Panc1 (cell line): ENCODE measurements at regions not wholly inside any gene's neighbourhood (a gene's known extent, or its start where the extent isn't known, plus 50 kb on each side); places are given as distances from the start of the nearest gene placed in this dataset.

Source experiments
- ATAC-seq: fragments of 200-7000 bp; cut with Tn5 transposase; 2 replicates; pipeline ENCODE4 v1.9.1; 2020; ENCODE audit warnings: mild to moderate bottlenecking, moderate library complexity
- BruUV-seq: library from RNA; stranded (reverse); fragments of 400-500 nt; replicated peaks from 2 replicates; lab custom pipeline; 2021; lab: Mats Ljungman, UMichigan
- CTCF ChIA-PET: fragments of 300-600 bp; sonication (Branson Sonifier 250); formaldehyde crosslinking; loops from one replicate; lab custom pipeline; 2022; ENCODE audit warnings: antibody characterized with exemption; lab: Charles Lee
- POLR2A ChIA-PET: fragments of 300-600 bp; sonication (Branson Sonifier 250); formaldehyde crosslinking; loops from one replicate; lab custom pipeline; 2022; ENCODE audit warnings: antibody characterized with exemption; lab: Charles Lee
- DNase-seq: peaks from one replicate; pipeline ENCODE4 v3.0.0-alpha.2; 2010; ENCODE audit warnings: low read depth, low spot score
- H3K27ac ChIP-seq: 2 replicates; pipeline ENCODE4 v1.5.1; 2011; ENCODE audit warnings: mild to moderate bottlenecking, low read length, inconsistent platforms
- H3K27me3 ChIP-seq: fragments of 200-500 bp; sonication (Bioruptor generic); 2 replicates; pipeline ENCODE4 v1.6.0; 2014; ENCODE audit warnings: low read length, inconsistent platforms; ENCODE audit not compliant: control insufficient read depth, insufficient read depth
- H3K36me3 ChIP-seq: fragments of 200-500 bp; sonication (Bioruptor generic); 2 replicates; pipeline ENCODE4 v1.5.1; 2014; ENCODE audit warnings: inconsistent platforms, mild to moderate bottlenecking, low read length, moderate library complexity; ENCODE audit not compliant: control insufficient read depth, insufficient read depth
- H3K4me1 ChIP-seq: 2 replicates; pipeline ENCODE4 v1.5.1; 2011; ENCODE audit warnings: inconsistent platforms, mild to moderate bottlenecking, low read length, moderate library complexity; ENCODE audit not compliant: control insufficient read depth, insufficient read depth
- H3K4me3 ChIP-seq, 2 experiments: 2 replicates each; pipeline ENCODE4 v1.5.1; 2011 to 2012; ENCODE audit warnings: low read depth in 2 of 2, low read length in 2 of 2, mild to moderate bottlenecking in 2 of 2, inconsistent platforms in 1 of 2, moderate library complexity in 1 of 2
- H3K9me3 ChIP-seq: fragments of 200-500 bp; sonication (Bioruptor generic); 2 replicates; pipeline ENCODE4 v1.5.1; 2014; ENCODE audit warnings: low read depth, mild to moderate bottlenecking, inconsistent platforms, low read length, moderate library complexity; ENCODE audit not compliant: control insufficient read depth, insufficient read depth
- CTCF ChIP-seq: fragments of 450-650 bp; IDR thresholded peaks from 2 replicates; pipeline ENCODE4 v1.5.1; 2017; ENCODE audit warnings: mild to moderate bottlenecking
- POLR2AphosphoS5 ChIP-seq: IDR thresholded peaks from 2 replicates; pipeline ENCODE4 v1.6.1; 2012; ENCODE audit warnings: mild to moderate bottlenecking, low read depth, low read length, moderate library complexity
- REST ChIP-seq, 2 experiments: IDR thresholded peaks; 2 replicates each; pipeline ENCODE4 v1.6.1; 2011 to 2012; ENCODE audit warnings: low read depth in 2 of 2, control low read depth in 1 of 2, low read length in 1 of 2, mild to moderate bottlenecking in 1 of 2, moderate library complexity in 1 of 2; ENCODE audit not compliant: insufficient read depth in 1 of 2
- SIN3A ChIP-seq: IDR thresholded peaks from 2 replicates; pipeline ENCODE4 v1.6.1; 2012; ENCODE audit warnings: low read depth, mild to moderate bottlenecking, low read length, moderate library complexity, borderline replicate concordance; ENCODE audit not compliant: insufficient read depth
- TCF7L2 ChIP-seq: IDR thresholded peaks from 2 replicates; pipeline ENCODE4 v1.6.1; 2011; ENCODE audit warnings: mild to moderate bottlenecking, low read depth, low read length, inconsistent platforms
- in situ Hi-C: cut with HindIII; loops from 2 replicates; pipeline ENCODE4 v1.10.0; 2016; ENCODE audit warnings: low sequenced_read_pairs, low pct_unique_long_range_greater_than_20kb
- intact Hi-C: fragments of 100-400 bp; cut with micrococcal nuclease; formaldehyde crosslinking; loops from one replicate; pipeline ENCODE4 v1.10.0; 2022; ENCODE audit not compliant: unreplicated experiment

GRCh38 chr5:73290242-73290641 lies 117.2 kb downstream of the TMEM174 start:
- no peak for ATAC-seq
- CTCF ChIA-PET: no interaction called here
- no peaks in the 10 kb centered on the region for H3K27me3 ChIP-seq

DNA sequence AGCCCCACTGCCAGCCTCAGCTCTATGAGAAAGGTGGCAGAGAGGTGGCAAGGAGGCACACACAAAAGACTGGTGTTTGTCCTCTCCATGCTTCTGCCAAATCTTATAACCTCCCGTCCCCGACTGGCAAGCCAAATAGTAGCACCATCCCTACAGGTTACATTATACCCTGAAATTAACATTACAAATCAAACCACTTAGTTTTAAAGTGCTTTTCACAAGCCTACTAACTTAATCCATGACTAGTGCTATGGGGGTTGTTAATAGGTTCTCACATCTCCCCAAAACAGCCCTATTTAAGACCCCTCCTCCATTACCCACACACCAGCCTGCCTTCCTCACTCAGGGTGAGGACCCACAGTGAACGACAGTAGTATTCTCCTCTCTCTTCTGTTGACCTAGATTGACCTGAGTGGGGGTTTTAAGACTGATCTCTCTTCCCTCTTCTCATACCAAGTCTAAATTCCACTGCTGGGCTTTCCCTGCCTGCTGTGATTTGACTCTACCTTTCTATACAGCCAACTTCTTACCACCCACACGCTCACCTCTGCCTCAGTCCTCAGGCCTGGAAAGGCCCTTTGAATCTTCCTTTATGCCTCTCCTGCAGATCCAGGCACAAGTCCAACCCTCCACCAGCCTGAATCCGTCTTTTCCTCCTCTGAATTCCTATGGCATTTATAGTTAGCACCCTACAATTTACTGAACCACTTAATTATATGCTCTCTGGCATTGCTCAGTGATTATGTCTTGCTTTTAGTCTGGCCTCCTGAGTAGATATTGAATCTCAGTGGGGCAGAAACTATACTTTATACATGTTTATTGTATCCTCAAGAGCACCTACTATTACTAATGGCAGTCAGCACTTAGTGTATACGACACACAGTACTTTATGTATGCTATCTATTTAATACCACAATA lies 116.1 kb downstream of the TMEM174 start:
- no peak for ATAC-seq
- Histone ChIP-seq H3K27me3 (no peaks in the 10 kb centered on the region), H3K27ac (no peak overlapping the region), H3K36me3 (no peaks in the 10 kb centered on the region), H3K4me3 (no peak overlapping the region), H3K4me1 (no peaks in the 10 kb centered on the region), H3K9me3 (no peaks in the 10 kb centered on the region)
- no peak for DNase-seq
- TF ChIP-seq TCF7L2: no peak
- BruUV-seq: no TSS peak
- POLR2A ChIA-PET: no interaction called here
- intact Hi-C loops (no loop called here), in situ Hi-C loops (no loop called here)
- CTCF ChIA-PET: no interaction called here

More at GRCh38 chr5:73290242-73290641, 117.2 kb downstream of the TMEM174 start:
- DNase-seq: no peak
- POLR2A ChIA-PET: no interaction called here
- BruUV-seq: no TSS peak
- TF ChIP-seq POLR2AphosphoS5: no peak
- Histone ChIP-seq H3K27ac (no peak overlapping the region), H3K4me1 (no peaks in the 10 kb centered on the region), H3K4me3 (no peak overlapping the region), H3K36me3 (no peaks in the 10 kb centered on the region), H3K9me3 (no peaks in the 10 kb centered on the region)
- intact Hi-C loops (no loop called here), in situ Hi-C loops (no loop called here)

DNA sequence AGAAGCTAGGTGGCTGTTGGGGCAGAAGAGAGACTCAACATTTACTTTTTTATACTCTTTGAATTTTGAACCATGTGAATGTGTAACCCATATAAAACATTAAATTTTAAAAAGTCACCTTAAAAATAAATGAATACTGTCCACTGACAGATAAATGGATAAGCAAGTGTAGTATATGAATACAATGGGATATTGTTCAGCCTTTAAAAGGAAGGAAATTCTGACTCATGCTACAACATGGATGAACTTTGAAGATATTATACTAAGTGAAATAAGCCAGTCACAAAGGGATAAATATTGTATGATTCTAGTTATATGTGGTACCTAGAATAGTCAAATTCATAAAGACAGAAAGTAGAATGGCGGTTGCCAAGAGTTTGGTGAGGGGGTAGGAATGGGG lies 113.9 kb downstream of the TMEM174 start:
- no peaks in the 10 kb centered on the region for H3K4me1 ChIP-seq
- ATAC-seq (no peak), DNase-seq (no peak)
- no peaks in the 10 kb centered on the region for H3K9me3 ChIP-seq
- TF ChIP-seq REST (IDR thresholded peaks at IDR 0.05; ENCODE audit: insufficient read depth in 1 of 2, low read depth in 2 of 2, low read length in 1 of 2): no peak
- POLR2A ChIA-PET: no interaction called here
- no peaks in the 10 kb centered on the region for H3K36me3 ChIP-seq
- CTCF ChIA-PET: no interaction called here
- intact Hi-C loops (no loop called here), in situ Hi-C loops (no loop called here)
- no TSS peak for BruUV-seq
- H3K4me3 ChIP-seq: no peak overlapping the region
- no peaks in the 10 kb centered on the region for H3K27me3 ChIP-seq
- no peak overlapping the region for H3K27ac ChIP-seq

DNA sequence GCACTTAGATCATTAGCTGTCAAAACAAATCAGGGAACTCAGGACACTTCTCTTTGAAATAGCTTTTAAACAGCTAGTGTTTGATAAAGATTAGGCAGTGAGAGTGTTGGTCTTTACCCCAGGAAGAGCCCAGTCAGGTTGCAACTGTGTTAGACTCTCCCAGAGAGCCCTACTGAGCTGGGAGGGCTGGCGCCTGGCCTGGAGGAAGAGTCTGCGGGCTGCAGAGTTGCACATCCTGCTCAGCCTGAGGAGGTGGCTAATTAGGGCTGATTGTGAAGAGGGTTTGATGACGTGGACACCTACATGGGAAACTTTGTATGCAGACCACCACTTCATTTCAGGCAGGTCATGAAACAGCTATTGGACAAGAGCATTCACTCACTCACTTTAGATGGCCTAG lies 112.0 kb downstream of the TMEM174 start:
- H3K4me3 ChIP-seq: no peak overlapping the region
- DNase-seq: no peak
- no peak overlapping the region for H3K27ac ChIP-seq
- no peak for ATAC-seq
- POLR2A ChIA-PET: no interaction called here
- no TSS peak for BruUV-seq
- in situ Hi-C loops (no loop called here), intact Hi-C loops (no loop called here)
- H3K27me3 ChIP-seq: no peaks in the 10 kb centered on the region
- 0 out of 2 replicates have a peak, but pooled peaks cover 5% of the 10 kb centered on the region for H3K4me1 ChIP-seq
- no peak for TF ChIP-seq POLR2AphosphoS5
- TF ChIP-seq SIN3A: no peak
- no peak for TF ChIP-seq CTCF
- no peak for TF ChIP-seq TCF7L2
- no peak for TF ChIP-seq REST (IDR thresholded peaks at IDR 0.05; ENCODE audit: insufficient read depth in 1 of 2, low read depth in 2 of 2, low read length in 1 of 2)
- no peaks in the 10 kb centered on the region for H3K9me3 ChIP-seq
- CTCF ChIA-PET: interaction anchor here (0.9 kb wide), 1 partner anchor 69 kb away, joined by 3 read pairs; no protein-coding TSS in a partner anchor
- H3K36me3 ChIP-seq: no peaks in the 10 kb centered on the region
